Glutamatergic neuron (in vitro differentiated cells): ENCODE measurements at regions not wholly inside any gene's neighbourhood (a gene's known extent, or its start where the extent isn't known, plus 50 kb on each side); places are given as distances from the start of the nearest gene placed in this dataset.

ENCODE experiments used
- DNase-seq: peaks from one replicate; pipeline ENCODE4 v3.0.0; 2022
- H3K27ac Mint-ChIP-seq: one replicate; pipeline ENCODE4 v1.8.0; 2020; ENCODE audit warnings: mild to moderate bottlenecking, mixed read lengths, inconsistent platforms; ENCODE audit not compliant: unreplicated experiment
- H3K27me3 Mint-ChIP-seq: one replicate; pipeline ENCODE4 v1.8.0; 2020; ENCODE audit warnings: mild to moderate bottlenecking, moderate library complexity, mixed read lengths, inconsistent platforms; ENCODE audit not compliant: unreplicated experiment
- H3K36me3 Mint-ChIP-seq: one replicate; pipeline ENCODE4 v1.8.0; 2020; ENCODE audit warnings: mild to moderate bottlenecking, mixed read lengths, inconsistent platforms; ENCODE audit not compliant: unreplicated experiment
- H3K4me1 Mint-ChIP-seq: one replicate; pipeline ENCODE4 v1.8.0; 2020; ENCODE audit warnings: mild to moderate bottlenecking, low read depth, mixed read lengths, inconsistent platforms; ENCODE audit not compliant: unreplicated experiment
- H3K4me3 Mint-ChIP-seq: one replicate; pipeline ENCODE4 v1.8.0; 2020; ENCODE audit warnings: mild to moderate bottlenecking, mixed read lengths, inconsistent platforms; ENCODE audit not compliant: unreplicated experiment
- H3K9me3 Mint-ChIP-seq: one replicate; pipeline ENCODE4 v1.8.0; 2020; ENCODE audit warnings: mild to moderate bottlenecking, moderate library complexity, mixed read lengths, inconsistent platforms; ENCODE audit not compliant: unreplicated experiment
- CTCF ChIP-seq: fragments of 200-600 bp; sonication (generic); IDR thresholded peaks from one replicate; pipeline ENCODE4 v1.5.0; 2021; ENCODE audit not compliant: partially characterized antibody, unreplicated experiment

GRCh38 chr22:48331266-48331665 is 1496.4 kb downstream of the BRD1 start:
- Mint-ChIP-seq H3K27ac (no peak overlapping the region), H3K4me1 (no peaks in the 10 kb centered on the region), H3K4me3 (no peak overlapping the region), H3K36me3 (peaks cover 5% of the 10 kb centered on the region), H3K9me3 (peaks cover 19% of the 10 kb centered on the region), H3K27me3 (peaks cover 3% of the 10 kb centered on the region)
- DNase-seq = no peak
- no peak for TF ChIP-seq CTCF

GRCh38 chr22:48327721-48328120 is 1500.0 kb downstream of the BRD1 start:
- TF ChIP-seq CTCF = no peak
- no peak overlapping the region for H3K27ac Mint-ChIP-seq
- no peaks in the 10 kb centered on the region for H3K4me1 Mint-ChIP-seq
- peaks cover 12% of the 10 kb centered on the region for H3K36me3 Mint-ChIP-seq
- H3K27me3 Mint-ChIP-seq = peaks cover 3% of the 10 kb centered on the region
- no peak overlapping the region for H3K4me3 Mint-ChIP-seq
- DNase-seq = no peak
- H3K9me3 Mint-ChIP-seq = peaks cover 22% of the 10 kb centered on the region

GRCh38 chr22:48323746-48324145 is 1503.9 kb downstream of the BRD1 start:
- H3K9me3 Mint-ChIP-seq = peaks cover 23% of the 10 kb centered on the region
- no peak for DNase-seq
- H3K36me3 Mint-ChIP-seq = peaks cover 15% of the 10 kb centered on the region
- H3K4me3 Mint-ChIP-seq = no peak overlapping the region
- peaks cover 4% of the 10 kb centered on the region for H3K4me1 Mint-ChIP-seq
- TF ChIP-seq CTCF = no peak
- no peak overlapping the region for H3K27ac Mint-ChIP-seq
- H3K27me3 Mint-ChIP-seq = peaks cover 11% of the 10 kb centered on the region

- TF ChIP-seq CTCF = no peak
- peaks cover 25% of the 10 kb centered on the region for H3K9me3 Mint-ChIP-seq
- no peak overlapping the region for H3K27ac Mint-ChIP-seq
- peaks cover 15% of the 10 kb centered on the region for H3K36me3 Mint-ChIP-seq
- no peak overlapping the region for H3K4me3 Mint-ChIP-seq
- H3K27me3 Mint-ChIP-seq = peaks cover 15% of the 10 kb centered on the region
- no peak for DNase-seq
- H3K4me1 Mint-ChIP-seq = peaks cover 4% of the 10 kb centered on the region
These were observed 1504.8 kb downstream of the BRD1 start for GRCh38 chr22:48322907-48323306.

- no peak for DNase-seq
- Mint-ChIP-seq H3K36me3 (peaks cover 15% of the 10 kb centered on the region), H3K27ac (no peak overlapping the region), H3K9me3 (peaks cover 27% of the 10 kb centered on the region), H3K4me1 (peaks cover 4% of the 10 kb centered on the region), H3K27me3 (peaks cover 20% of the 10 kb centered on the region), H3K4me3 (no peak overlapping the region)
- TF ChIP-seq CTCF = no peak
These were observed 1505.6 kb downstream of the BRD1 start for GRCh38 chr22:48321986-48322545.
